Stimulated activated naive CD8-positive, alpha-beta T cell treated with anti-CD3 and anti-CD28 coated beads, Interleukin-15, Interleukin-2, amounts not matched to agents 100 ng/mL and 50 ng/mL, for 24 hours (primary cell): ENCODE measurements at regions not wholly inside any gene's neighbourhood (a gene's known extent, or its start where the extent isn't known, plus 50 kb on each side); places are given as distances from the start of the nearest gene placed in this dataset.

Experiments used
- H3K27ac Mint-ChIP-seq: one replicate; pipeline ENCODE4 v1.8.0; 2021; ENCODE audit warnings: mild to moderate bottlenecking, mixed read lengths
- H3K27me3 Mint-ChIP-seq: one replicate; pipeline ENCODE4 v1.8.0; 2021; ENCODE audit warnings: mixed read lengths
- H3K36me3 Mint-ChIP-seq: one replicate; pipeline ENCODE4 v1.8.0; 2021; ENCODE audit warnings: low read depth, mixed read lengths
- H3K4me1 Mint-ChIP-seq: one replicate; pipeline ENCODE4 v1.8.0; 2021; ENCODE audit warnings: low read depth, mixed read lengths
- H3K4me3 Mint-ChIP-seq: one replicate; pipeline ENCODE4 v1.8.0; 2021; ENCODE audit warnings: mild to moderate bottlenecking, mixed read lengths
- H3K9me3 Mint-ChIP-seq: one replicate; pipeline ENCODE4 v1.8.0; 2021; ENCODE audit warnings: mixed read lengths

DNA sequence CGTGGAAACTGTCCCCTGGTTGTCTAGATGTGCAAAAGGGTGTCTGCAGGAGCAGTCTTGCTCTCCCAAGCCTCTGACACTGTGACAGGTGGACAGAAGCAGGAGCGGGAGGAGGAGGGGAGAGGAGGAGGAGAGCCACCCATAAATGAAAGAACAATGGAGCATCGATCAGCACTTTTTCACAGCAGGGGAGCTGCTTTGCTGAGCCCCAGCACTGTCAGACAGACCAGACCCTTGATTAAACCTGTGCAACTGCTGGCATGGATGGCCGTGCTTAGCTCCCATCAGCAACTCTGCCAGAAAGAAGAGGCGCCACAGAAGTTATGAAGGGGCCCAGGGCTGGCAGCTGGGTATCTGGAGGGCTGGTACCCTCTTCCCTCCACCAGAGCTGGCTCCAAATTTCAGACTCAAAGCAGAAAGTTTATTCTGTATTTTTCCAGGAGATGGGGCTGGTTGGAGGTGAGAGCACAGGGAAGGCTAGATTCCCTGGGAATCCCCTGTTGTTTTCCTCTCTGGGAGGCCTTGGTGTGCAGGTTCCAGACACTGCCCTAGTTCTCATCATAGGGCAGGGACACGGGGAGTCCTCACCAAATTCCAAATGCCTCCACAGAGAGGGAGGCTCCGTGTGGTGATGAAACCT is 1192.2 kb downstream of the UQCRFS1 start:
- Mint-ChIP-seq H3K36me3 (no peaks in the 10 kb centered on the region), H3K9me3 (peaks cover 4% of the 10 kb centered on the region), H3K4me1 (no peaks in the 10 kb centered on the region), H3K4me3 (no peak overlapping the region), H3K27ac (no peak overlapping the region), H3K27me3 (no peaks in the 10 kb centered on the region)

DNA sequence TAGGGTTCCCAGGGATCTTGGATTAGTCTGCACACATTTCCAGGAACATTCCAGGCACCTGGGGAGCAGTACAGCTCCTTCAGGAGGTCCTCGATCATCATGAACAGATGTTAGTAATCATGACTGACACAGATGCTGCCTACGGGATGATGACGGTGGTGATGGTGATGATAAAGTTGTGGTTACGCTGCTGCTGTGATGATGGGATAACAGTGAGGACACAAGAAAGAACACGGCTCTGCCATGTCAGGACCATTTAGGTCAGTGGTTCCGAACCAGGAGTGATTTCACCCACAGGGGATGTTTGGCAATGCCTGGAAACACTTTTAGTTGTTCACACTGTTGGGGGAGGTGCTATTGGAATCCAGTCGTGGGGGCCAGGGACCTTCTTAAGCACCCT is 1193.0 kb downstream of the UQCRFS1 start:
- Mint-ChIP-seq H3K4me1 (no peaks in the 10 kb centered on the region), H3K9me3 (peaks cover 4% of the 10 kb centered on the region), H3K36me3 (no peaks in the 10 kb centered on the region), H3K27ac (no peak overlapping the region), H3K4me3 (no peak overlapping the region), H3K27me3 (no peaks in the 10 kb centered on the region)

DNA sequence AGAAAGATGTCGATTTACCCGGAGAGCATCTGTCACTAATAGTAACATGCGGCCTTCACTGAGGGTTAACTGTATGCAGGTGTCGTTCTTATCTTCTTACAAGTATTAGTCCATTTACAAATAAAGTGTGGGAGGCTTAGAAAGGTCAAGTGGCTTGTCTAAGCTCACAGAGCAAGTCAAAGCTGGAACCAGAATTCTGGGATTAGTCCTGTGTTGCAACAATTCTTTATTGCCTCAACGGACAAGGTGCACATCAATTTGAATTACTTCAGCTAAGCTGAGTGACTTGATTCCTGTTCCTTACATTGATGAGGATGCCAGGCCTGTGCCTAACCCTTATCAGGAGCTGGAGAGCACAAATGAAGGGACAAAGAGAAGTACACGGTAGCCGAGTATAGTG is 1193.6 kb downstream of the UQCRFS1 start:
- Mint-ChIP-seq H3K27ac (no peak overlapping the region), H3K36me3 (no peaks in the 10 kb centered on the region), H3K4me1 (no peaks in the 10 kb centered on the region), H3K9me3 (peaks cover 4% of the 10 kb centered on the region), H3K27me3 (no peaks in the 10 kb centered on the region), H3K4me3 (no peak overlapping the region)

DNA sequence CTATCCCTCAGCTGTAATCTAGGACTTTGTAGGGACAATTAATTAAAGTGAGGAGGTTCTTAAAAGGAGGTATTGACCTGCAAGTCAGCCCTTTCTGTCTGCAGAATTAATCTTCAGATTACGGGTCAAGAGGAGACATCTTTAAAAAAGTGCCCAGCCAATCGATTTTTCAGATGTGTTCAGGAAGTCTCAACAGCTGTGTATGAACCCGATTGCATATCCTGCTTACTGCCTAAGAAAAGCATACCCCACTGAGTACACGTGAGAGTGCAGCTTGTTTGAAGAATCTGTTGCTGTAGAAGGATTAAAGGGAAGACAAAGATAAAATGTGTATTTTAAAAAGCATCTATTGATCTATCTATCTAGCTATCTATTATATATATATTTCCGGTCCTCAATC is 1194.5 kb downstream of the UQCRFS1 start:
- H3K9me3 Mint-ChIP-seq = peaks cover 4% of the 10 kb centered on the region
- H3K36me3 Mint-ChIP-seq = no peaks in the 10 kb centered on the region
- H3K27me3 Mint-ChIP-seq = no peaks in the 10 kb centered on the region

DNA sequence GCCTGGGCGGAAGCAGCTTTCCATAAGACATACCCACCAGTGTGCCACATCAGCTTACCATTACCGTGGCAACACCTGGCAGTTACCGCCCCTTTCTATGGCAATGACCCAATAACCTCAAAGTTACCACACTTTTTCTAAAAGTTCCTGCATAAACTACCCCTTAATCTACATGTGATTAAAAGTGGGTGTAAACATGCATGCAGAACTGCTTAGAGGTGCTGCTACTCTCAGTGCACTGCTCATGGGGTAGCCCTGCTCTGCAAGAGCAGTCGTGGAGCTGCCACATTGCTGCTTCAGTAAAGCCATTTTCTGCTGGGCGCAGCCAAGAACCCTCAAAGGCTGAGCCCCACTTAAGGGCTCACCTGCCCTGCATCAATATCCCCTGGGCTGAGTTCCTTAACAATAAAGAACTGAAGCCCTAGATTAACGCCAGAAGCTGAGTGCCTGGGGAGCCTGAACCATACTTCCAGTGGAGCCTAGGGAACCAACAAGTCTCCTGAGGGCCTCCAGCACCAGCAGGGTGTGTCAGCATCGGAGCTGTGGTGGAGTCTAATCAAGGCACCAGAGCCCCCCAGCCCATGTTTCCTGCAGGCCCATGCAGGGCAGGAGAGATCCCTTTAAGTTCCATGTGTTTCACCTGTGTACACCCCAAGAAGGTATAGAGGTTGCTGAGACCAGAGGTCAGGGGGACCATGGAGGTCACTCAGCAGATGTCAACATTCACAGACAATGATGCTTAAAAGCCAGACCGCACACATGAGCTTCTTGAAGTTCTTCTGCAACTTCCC is 1198.1 kb downstream of the UQCRFS1 start:
- no peaks in the 10 kb centered on the region for H3K4me1 Mint-ChIP-seq
- no peak overlapping the region for H3K4me3 Mint-ChIP-seq
- no peak overlapping the region for H3K27ac Mint-ChIP-seq
- no peaks in the 10 kb centered on the region for H3K27me3 Mint-ChIP-seq
- H3K9me3 Mint-ChIP-seq = peaks cover 4% of the 10 kb centered on the region
- H3K36me3 Mint-ChIP-seq = no peaks in the 10 kb centered on the region

More for the DNA sequence above, 1194.5 kb downstream of the UQCRFS1 start:
- Mint-ChIP-seq H3K4me1 (no peaks in the 10 kb centered on the region), H3K4me3 (no peak overlapping the region), H3K27ac (no peak overlapping the region)

DNA sequence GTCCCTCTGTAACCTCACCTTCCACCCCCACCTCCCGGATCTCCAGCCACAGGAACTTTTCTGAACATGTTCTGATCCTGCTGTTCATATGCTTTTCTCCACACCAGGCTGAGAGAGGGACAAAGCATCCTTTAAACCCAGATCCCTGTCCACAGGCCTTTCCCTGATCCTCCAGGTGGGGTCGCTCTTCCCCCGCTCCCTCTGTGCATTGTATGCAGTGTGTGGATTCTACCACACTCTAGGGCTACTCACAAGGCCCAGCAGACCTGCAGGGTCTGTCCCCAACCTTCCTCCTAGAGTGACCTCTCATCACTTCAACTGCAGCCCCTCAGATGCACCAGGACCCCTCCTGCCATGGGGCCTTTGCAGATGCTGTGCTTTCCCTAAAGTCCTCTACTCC is 1200.6 kb downstream of the UQCRFS1 start:
- Mint-ChIP-seq H3K27ac (no peak overlapping the region), H3K4me1 (no peaks in the 10 kb centered on the region), H3K36me3 (no peaks in the 10 kb centered on the region), H3K9me3 (peaks cover 2% of the 10 kb centered on the region), H3K4me3 (no peak overlapping the region), H3K27me3 (no peaks in the 10 kb centered on the region)

DNA sequence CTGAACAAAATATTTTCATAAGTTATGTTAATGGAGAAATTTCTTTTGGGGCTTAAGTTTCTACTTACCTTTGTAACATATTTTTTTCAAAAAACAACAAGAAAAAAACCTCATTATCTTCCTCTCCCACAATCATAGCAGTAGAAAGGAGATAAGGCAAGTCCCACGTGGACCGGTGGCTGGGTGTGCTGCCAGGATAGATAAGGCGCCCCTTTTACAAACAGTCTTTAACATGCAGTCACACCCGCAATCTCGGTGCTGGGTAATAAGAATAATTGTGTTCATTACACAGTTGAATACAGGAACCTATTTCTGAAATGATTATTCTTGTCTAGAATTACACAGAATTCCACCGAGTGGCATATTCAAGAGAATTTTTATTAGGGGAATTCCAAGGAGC is 1202.3 kb downstream of the UQCRFS1 start:
- H3K4me3 Mint-ChIP-seq = no peak overlapping the region
- H3K27ac Mint-ChIP-seq = no peak overlapping the region
- H3K36me3 Mint-ChIP-seq = no peaks in the 10 kb centered on the region
- H3K9me3 Mint-ChIP-seq = peaks cover 6% of the 10 kb centered on the region
- no peaks in the 10 kb centered on the region for H3K4me1 Mint-ChIP-seq
- H3K27me3 Mint-ChIP-seq = no peaks in the 10 kb centered on the region

DNA sequence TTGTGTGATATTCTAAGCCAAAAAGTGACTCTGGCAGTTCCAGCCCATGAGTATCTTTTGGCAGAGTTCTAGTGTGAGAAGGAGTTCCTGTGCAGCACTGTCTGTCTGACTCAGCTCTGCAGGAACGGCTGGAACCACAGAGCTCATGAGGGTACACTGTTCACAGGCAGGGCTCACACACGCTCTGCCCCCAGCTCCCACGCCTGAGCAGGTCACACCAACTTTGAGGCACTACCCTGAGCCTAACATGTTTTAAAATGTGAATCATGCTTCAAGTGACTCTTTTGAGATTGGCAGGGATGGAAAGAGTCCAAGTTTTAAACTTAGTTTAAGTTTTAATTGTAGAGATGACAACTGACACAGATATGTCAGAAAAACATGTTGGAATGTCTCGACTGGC is 1203.3 kb downstream of the UQCRFS1 start:
- Mint-ChIP-seq H3K4me3 (no peak overlapping the region), H3K9me3 (peaks cover 6% of the 10 kb centered on the region), H3K27ac (no peak overlapping the region)

DNA sequence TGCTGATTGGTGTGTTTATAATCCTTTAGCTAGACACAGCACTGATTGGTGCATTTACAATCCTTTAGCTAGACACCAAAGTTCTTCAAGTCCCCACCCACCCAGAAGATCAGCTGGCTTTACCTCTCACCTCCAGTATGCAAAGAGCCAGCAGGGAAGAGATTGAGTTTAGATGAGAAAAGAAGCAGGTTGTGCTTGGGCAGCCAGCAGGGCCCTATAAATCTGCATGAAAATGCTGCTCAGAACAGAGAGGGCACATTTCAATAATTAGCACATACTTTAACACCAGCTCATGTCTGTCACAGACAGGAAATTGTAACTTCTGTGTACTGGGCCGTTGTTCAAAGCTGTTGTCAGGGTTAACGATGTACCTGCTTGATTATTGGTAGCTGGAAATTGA is 1204.3 kb downstream of the UQCRFS1 start:
- Mint-ChIP-seq H3K9me3 (peaks cover 6% of the 10 kb centered on the region), H3K36me3 (no peaks in the 10 kb centered on the region), H3K27me3 (no peaks in the 10 kb centered on the region), H3K4me1 (no peaks in the 10 kb centered on the region), H3K4me3 (no peak overlapping the region), H3K27ac (no peak overlapping the region)

More for the DNA sequence above, 1203.3 kb downstream of the UQCRFS1 start:
- no peaks in the 10 kb centered on the region for H3K36me3 Mint-ChIP-seq
- no peaks in the 10 kb centered on the region for H3K27me3 Mint-ChIP-seq
- H3K4me1 Mint-ChIP-seq = no peaks in the 10 kb centered on the region

DNA sequence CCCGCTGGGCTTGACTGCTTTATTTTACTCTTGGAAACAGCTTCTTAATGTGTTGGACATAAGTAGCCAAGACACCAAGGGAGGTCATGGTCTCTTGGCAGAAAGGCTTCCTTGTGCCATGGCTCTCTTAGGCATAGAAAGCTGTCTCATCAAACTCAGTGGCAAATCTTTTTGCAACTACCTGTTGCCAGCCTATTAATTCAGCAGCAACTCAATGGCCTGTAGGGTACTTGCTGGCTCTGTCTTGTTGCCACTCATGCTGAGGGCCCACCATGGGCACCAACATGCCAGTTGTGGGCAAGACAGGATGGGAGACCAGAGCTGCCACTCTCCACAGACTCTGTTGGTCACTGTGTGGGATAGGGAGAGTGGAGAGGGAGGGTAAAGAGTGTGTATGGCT is 1209.4 kb downstream of the UQCRFS1 start:
- Mint-ChIP-seq H3K4me1 (no peaks in the 10 kb centered on the region), H3K27ac (no peak overlapping the region), H3K4me3 (no peak overlapping the region), H3K36me3 (no peaks in the 10 kb centered on the region), H3K9me3 (peaks cover 15% of the 10 kb centered on the region), H3K27me3 (no peaks in the 10 kb centered on the region)

DNA sequence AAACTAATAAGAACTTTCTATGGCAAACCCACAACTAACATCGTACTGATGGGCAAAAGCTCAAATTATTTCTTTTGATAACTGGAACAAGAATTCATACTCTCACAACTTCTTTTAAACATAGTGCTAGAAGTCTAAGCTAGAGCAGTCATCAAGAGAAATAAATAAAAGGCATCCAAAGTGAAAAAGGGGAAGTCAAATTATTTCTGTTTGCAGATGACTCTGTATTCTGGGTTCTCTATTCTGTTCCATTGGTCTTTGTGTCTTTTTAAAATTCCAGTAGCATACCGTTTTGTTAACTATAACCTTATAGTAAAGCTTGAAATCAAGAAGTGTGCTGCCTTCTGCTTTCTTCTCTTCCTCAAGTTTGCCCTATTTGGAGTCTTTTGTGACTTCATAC is 1215.9 kb downstream of the UQCRFS1 start:
- Mint-ChIP-seq H3K27ac (no peak overlapping the region), H3K27me3 (no peaks in the 10 kb centered on the region), H3K4me1 (no peaks in the 10 kb centered on the region), H3K36me3 (no peaks in the 10 kb centered on the region), H3K9me3 (peaks cover 6% of the 10 kb centered on the region), H3K4me3 (no peak overlapping the region)

DNA sequence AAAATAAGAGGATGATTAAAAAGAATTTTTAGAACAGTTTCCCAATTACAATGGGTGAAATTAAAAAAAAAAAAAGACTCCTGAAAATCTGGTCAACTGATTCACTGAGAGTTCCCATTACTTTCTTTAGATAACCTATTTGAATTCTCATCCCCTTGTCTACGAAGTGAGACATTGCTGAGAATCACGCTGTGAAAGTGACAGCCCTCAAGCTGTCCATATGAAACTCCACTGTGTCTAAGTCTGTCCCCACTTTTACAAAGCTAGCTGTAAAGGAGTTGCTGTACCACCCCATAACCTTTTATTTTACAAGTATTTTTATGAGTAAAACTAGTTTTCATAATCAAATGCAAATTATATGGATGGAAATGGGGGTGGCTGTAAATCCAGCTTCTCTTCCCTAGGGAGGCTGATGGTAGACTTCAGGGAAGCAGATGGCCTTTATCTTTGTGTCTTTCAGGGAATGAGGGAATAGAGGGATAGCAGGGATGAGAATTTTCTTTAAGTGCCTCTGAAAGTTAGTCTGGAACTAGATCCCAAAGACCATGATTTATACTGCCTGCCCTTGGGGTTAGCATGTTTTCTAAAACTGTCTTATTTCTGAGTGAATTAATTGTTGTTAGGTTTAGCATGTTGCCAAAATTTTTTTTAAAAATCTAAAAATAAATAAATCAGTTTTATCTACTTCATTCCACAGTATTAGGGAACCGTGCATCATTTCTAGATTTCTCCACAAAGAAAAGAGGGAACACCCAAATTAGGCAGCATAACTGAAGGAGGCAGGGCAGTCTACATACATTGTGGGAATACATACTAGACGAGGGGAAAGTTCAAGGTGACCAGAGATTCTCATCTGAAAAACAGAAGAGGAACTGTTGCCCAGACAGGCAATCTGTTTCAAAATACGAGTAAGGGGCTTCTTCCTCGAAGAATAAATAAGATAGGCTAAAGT is 1219.1 kb downstream of the UQCRFS1 start:
- Mint-ChIP-seq H3K4me1 (no peaks in the 10 kb centered on the region), H3K27me3 (peaks cover 7% of the 10 kb centered on the region), H3K36me3 (no peaks in the 10 kb centered on the region), H3K4me3 (no peak overlapping the region), H3K27ac (no peak overlapping the region), H3K9me3 (no peaks in the 10 kb centered on the region)

DNA sequence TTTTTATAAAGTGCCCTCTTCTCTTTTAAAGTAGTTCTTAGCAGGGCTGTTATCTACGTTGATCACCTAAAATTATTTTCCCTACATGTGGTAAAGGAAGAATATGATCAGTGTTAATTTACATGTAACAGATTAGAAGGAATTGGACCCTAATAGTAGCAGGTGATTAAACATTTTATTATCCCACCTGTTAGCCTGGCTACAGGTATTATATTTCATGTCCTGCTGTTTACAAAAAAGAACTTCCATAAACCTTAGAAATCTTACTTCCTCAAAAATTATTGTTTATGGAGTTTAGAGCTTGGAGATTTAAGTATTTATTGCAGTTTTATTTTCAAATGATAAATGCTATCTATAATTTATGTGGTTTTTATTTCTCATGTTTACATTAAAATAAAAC is 1226.7 kb downstream of the UQCRFS1 start:
- Mint-ChIP-seq H3K4me3 (no peak overlapping the region), H3K27ac (no peak overlapping the region), H3K36me3 (no peaks in the 10 kb centered on the region)

DNA sequence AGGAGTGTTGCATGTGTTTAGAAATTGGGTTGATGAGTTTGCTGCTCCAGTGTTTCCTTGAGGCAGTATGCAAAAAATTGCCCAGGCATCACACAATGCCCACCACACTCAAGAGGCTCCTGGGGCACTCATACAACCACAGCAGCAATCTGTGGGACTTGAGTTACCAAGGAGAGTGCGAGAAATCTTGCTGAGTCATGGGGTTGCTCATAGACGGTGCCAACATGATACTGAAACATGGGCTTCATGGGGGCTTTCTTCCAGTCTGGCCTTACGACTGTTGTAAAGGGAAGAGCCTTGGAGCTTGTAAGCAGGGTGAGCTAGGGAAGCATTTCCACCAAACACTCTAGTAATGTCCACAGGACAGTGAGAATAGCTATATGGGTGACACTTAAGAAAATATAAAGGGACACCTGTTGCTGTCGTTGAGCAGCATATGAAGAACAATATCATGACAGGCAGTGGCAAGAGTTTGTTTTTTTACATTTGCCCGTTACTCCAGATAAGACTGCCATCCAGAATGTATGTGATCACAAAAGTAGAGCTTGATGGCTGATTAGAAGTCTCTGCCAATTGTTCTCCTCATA is 1237.4 kb downstream of the UQCRFS1 start:
- no peak overlapping the region for H3K4me3 Mint-ChIP-seq
- H3K36me3 Mint-ChIP-seq = no peaks in the 10 kb centered on the region
- H3K9me3 Mint-ChIP-seq = no peaks in the 10 kb centered on the region
- no peak overlapping the region for H3K27ac Mint-ChIP-seq
- no peaks in the 10 kb centered on the region for H3K4me1 Mint-ChIP-seq
- H3K27me3 Mint-ChIP-seq = no peaks in the 10 kb centered on the region

More for the DNA sequence above, 1226.7 kb downstream of the UQCRFS1 start:
- Mint-ChIP-seq H3K9me3 (no peaks in the 10 kb centered on the region), H3K4me1 (no peaks in the 10 kb centered on the region), H3K27me3 (peaks cover 7% of the 10 kb centered on the region)
